Occipital lobe (tissue), 1 donor: ENCODE measurements at regions not wholly inside any gene's neighbourhood (a gene's known extent, or its start where the extent isn't known, plus 50 kb on each side); places are given as distances from the start of the nearest gene placed in this dataset.

Source experiments
- DNase-seq: peaks from one replicate; lab custom pipeline; 2025; lab: John Stamatoyannopoulos, UW

DNA sequence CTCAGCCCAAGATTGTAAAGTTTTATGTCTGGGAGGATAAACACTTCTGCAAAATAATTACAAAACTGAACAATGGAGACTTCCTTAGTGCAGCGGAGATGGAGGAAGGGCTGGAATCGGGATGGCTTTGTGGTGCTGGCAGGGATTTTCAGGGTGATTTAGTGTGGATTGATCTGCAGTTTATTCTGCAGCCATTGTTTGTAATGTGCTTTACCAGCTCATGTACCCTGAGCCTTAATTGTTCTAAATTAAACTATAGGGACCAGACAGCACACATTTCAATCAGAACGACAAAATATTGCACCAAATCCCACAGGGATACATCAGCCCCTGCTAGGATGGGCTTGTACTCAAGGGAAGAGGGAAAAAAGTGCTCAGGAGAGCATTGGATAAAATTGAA, 103.2 kb upstream of the ONECUT1 start:
- no peak for DNase-seq

DNA sequence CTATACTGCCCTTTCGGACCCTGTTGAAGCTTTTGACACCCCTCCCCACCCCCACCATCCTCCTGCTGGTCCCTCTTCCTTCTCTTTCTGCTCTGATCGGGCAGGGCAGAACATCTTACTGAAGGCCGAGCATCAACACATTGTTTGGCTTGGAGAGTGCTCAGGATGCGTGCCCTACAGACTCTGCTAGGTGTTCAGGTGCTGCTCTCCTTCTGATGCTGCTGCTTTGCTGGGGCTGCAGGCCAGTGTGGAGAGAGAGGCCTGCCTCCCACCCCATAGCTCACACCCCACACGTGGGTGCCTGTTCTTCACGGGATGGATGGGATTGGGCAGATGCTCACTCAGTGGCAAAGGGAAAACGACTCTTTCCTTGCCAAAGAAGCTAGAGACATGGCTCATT, 89.8 kb upstream of the ONECUT1 start:
- DNase-seq, result no peak

DNA sequence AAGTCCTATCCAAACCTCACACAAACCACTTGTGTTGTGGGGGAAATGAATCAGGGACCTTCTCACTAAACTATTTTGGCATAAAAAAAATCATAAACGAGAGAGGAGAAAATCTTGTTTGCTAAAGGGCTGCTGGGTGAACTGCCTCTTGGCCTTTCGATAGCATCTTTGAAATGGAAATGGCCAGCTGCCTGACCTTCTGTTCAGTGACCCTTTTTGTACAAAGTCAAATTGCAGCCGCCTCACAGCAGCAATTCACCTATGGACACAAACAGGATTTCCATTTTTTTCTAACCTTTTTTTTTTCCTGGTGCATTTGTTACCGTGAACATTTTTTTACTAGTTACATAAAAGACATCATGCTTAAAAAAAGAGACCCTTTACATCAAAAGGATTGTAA, 89.0 kb upstream of the ONECUT1 start:
- DNase-seq, result no peak

DNA sequence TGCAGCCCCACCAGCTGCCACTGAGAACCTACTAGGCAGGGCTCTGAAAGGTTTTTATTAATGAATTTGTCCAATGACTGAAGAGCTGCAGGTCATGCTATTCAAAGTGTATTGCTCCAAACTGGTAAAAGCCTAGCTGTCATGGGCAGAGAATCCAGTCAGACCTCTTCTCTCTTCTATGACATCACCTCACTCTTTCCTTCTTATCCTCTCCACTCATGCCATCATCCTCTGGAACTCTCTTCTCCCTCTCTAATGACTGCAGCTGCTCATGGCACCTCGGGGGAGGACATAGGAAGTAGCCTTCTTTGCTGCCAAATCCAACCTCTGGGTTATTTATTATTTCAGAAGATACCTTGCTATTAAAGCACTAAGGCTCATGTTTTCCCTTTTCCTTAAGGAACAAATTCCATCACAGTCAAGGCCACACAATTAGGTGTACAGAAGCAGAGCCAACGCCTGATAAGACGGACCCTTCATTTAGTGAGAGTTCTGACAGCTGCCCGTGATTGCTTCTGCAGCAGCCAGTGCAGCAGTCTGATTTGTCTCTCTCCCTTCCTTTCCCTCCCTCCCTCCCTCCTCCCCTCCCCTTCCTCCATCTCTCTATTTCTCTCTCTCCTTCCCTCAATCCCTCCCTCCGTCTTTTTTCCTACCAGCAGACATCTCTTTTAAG, 87.0 kb upstream of the ONECUT1 start:
- no peak for DNase-seq

DNA sequence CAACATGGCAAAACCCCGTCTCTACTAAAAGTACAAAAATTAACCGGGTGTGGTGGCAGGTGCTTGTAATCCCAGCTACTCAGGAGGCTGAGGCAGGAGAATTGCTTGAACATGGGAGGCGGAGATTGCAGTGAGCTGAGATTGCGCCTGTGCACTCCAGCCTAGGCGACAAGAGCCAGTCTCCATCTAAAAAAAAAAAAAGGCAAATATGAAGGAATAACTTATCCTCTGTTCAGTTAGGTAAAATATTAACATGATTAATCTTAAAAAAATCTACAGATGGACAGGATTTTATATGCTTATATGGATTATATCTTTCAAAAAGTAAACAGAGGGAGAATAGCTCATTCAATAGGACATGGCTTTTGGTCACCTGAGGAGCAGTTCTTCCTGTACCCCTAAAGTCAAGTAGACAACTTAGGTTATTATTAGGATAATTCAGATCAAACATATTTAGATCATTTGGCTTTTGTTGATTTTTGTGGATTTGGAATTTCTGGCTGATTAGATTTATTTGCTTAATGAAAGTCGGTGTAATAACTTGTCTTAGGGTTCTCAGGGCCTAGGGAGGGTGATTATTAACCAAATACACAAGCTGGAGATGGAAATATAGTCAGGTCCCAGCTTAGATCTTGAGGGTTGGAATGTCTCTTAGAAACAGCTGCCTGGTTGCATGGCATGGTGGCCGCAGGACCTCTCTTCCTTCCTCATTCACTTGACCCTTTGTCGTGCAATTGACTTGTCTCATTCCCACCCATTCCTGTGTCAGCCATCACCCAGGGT, 82.1 kb upstream of the ONECUT1 start:
- no peak for DNase-seq

DNA sequence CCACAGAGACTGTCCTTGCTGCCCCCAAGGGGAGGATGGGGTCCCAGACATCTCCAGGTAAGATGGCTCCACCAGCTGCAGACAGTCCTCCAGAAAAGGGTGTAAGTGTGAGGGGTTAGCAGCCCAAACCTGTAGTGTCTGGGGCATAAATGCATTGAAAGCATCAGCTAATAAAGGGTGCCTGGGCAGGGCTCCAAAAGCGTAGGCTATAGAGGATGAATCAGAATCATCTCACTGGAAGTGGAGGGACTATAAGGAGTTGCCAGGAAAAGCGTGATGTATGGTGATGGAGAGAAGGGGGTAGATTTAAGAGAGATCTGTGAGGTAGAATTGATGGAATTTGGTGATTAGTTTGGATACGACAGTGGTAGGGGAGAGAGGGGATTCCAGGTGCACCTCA, 79.9 kb upstream of the ONECUT1 start:
- no peak for DNase-seq

DNA sequence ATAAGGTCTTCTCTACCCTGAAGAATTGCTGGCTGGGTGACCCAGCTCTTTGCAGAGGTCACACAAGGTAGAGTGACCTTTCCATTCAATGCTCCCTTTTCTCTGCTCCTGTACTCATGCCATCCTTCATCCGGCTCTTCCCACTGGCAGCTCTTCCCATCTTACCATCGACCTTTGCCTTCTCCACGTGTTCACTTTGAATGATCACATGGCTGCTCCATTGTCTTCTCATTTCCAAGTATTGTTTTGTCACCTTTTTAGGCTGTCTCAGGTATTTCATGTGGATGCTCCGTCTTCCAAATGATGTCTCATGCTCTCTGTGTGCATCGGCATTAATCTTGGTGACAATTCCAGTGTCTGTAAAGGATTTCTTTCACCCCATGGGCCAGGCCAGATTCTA, 76.6 kb upstream of the ONECUT1 start:
- no peak for DNase-seq

DNA sequence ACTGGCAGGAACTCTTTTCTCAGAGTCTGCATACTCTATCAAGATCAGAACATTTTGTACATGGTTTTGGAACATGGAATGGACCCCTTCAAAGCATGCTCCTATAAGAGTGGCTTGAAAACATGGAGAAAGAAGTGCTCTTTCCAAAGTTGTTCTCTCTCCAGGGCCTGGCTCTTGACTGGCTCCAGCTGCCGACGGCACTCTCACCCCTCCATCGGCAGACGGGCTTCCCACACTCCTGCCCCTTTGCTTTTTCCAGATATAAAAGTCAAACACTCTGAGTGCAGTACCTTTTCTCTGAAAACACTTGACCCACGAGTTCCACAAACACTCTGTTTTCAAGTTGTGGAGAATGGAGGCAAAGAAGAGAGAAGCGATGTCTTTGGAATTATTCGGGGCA, 72.5 kb upstream of the ONECUT1 start:
- no peak for DNase-seq

DNA sequence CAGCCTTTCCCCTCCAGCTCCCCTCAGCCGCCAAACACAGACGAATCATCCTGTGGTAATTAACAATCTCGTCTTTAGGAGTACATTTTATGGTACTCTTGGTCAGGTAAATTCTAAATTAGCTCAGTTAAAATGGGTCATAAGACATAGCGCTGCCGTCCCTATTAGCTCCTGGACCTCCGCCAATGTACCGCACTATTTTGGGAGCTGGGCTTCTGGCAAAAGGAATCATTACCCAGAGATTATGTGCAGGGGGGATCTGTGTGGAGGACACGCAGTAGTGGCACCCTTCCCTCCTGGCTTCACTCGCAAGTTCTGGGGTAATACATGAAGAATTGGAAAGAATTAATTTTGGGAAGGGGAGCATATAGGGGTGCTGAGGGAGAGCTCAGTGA, 68.6 kb upstream of the ONECUT1 start:
- DNase-seq, result no peak

DNA sequence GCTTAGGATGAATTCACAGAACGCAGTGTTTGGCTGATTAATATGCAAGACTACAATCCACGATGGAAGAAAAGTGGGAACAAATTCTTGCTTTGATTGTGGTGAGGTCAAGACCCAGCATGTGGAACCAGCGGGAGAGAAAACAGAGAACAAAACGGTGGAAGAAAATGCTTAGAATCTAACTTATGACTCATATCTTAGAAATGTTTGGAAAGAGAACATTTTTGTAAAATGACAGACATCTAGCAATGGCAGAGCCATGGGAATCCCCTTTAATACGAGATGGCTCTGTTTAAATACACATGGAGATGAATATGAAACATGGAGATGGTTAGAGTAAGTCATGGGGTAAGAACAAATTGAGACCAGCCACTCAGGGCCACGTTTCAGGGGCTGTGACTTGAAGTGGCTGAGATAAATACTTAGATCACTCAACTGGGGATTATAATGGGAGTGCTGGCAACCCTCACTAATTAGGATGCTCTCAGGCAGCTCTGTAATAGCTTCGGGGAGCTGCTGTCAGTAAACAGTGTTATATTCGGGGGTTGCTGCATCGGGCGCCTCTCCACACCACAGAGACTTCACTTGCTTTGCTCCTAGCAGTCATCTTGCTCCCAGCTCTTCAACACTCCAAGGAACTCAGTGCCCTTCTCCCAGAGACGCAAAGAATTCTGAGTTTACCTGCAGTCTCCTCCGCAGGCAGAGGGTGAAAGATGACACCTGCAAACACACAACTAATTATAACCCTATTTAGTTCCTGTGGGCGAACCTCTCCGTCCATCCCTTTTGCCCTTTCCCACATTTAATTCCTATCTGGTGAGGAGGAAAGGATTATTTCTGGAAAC, 68.0 kb upstream of the ONECUT1 start:
- no peak for DNase-seq

DNA sequence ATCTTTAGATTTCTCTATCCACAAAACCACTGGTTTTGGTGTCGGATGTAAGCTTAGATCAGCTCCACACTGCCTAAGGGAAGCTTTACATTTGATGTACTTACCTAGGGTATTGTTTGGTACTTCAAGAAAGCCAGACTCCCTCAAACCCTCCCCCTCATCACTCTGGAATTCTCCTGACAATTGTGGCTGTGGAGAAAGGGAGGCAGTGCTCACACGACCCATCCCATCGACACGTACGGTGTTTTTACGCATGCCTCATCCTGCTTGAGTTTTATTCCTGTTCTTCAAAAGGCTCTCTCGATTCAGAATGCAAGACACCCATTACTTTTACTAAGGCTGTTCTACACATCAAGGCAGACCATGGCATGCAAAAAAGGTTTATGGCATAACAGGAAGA, 67.3 kb upstream of the ONECUT1 start:
- no peak for DNase-seq

DNA sequence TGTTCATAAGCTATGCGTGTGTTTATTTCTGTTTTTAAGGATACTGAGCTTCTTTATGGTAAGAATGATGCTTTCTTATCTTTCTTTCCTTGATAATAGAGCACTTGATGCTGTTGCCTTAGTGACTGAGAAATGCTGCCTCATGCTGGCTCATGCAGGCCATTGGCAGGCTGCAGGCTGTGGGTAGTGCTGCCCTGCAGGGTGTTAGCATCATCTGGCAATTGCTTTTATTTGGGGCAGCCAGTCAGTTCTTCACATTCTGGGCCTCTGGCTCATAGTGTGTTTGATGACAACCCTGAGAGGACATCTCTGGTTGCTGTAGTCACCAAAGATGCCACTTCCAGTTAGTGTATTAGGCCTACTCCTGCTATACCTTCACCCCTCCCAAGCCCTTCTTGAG, 66.2 kb upstream of the ONECUT1 start:
- DNase-seq, result no peak

DNA sequence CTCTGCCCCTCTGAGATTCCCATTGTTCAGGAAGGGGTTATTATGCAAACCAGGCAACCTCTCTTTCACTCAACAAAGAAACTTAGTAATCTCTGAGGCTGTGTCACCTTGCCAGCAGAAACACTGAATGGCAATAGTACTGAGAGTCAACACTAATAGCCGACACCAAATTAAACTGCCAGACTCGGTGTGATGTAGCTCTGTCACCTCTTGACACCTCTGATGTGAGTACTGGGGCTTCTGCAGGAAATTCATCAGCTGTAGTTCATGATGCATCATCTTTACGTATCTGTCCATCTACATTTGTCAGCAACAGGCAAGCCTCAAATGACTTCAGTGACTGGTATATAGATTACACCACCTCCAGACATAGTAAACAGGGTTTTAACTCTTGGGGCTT, 65.0 kb upstream of the ONECUT1 start:
- DNase-seq, result no peak

DNA sequence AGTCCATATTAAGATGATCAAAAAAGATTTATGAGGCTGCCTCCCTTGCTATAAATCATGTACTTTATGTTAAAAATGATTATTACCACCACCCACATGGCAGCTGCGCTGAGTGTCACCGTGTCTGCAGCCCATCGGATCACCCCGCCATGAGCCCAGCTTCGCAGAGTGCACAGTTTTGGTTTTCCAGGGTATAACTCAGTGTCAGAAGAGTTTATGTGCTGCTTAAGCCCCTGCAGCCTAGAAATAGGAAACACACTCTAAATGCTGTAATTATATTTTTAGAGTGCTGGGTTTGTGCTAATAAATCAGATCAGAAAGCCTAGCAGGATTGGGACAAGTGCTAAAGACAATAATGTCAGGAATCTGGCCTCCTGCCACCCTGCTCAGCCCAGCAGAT, 54.7 kb upstream of the ONECUT1 start:
- DNase-seq, result no peak
